IMR-90 (cell line): ENCODE measurements at regions not wholly inside any gene's neighbourhood (a gene's known extent, or its start where the extent isn't known, plus 50 kb on each side); places are given as distances from the start of the nearest gene placed in this dataset.

Experiments used
- ATAC-seq: fragments of 200-7000 bp; cut with Tn5 transposase; 2 replicates; pipeline ENCODE4 v1.9.1; 2020; ENCODE audit warnings: low read depth, mild to moderate bottlenecking, moderate library complexity
- BruUV-seq: library from RNA; stranded (reverse); fragments of 400-500 nt; replicated peaks from 2 replicates; lab custom pipeline; 2021; lab: Mats Ljungman, UMichigan
- CTCF ChIA-PET: fragments of 300-600 bp; formaldehyde crosslinking; extraction: SDS; loops from one replicate; lab custom pipeline; 2021; ENCODE audit warnings: antibody characterized with exemption; lab: Yijun Ruan, JAX
- POLR2A ChIA-PET: fragments of 300-600 bp; sonication (Branson Sonifier 250); formaldehyde crosslinking; loops from one replicate; lab custom pipeline; 2022; ENCODE audit warnings: antibody characterized with exemption; ENCODE audit not compliant: unreplicated experiment; lab: Charles Lee
- DNase-seq: peaks from one replicate; pipeline ENCODE4 v3.0.0; 2013
- H2AFZ ChIP-seq: replicated peaks from 2 replicates; pipeline ENCODE3; 2013; ENCODE audit warnings: low read length, mild to moderate bottlenecking; ENCODE audit not compliant: poor library complexity
- H2AK5ac ChIP-seq: 2 replicates; pipeline ENCODE4 v1.6.1; 2013; ENCODE audit warnings: low read depth, low read length, inconsistent platforms
- H2AK9ac ChIP-seq: replicated peaks from 2 replicates; pipeline ENCODE3; 2013; ENCODE audit warnings: mild to moderate bottlenecking, low read depth, low read length, moderate library complexity; ENCODE audit not compliant: poor library complexity
- H2BK120ac ChIP-seq: 2 replicates; pipeline ENCODE4 v1.6.1; 2013; ENCODE audit warnings: low read depth, low read length, inconsistent platforms
- H2BK15ac ChIP-seq: 3 replicates; pipeline ENCODE4 v1.6.1; 2013; ENCODE audit warnings: low read depth, low read length, inconsistent platforms
- H2BK20ac ChIP-seq: 2 replicates; pipeline ENCODE4 v1.6.1; 2013; ENCODE audit warnings: low read depth, mild to moderate bottlenecking, inconsistent platforms, low read length, moderate library complexity
- H2BK5ac ChIP-seq: 2 replicates; pipeline ENCODE4 v1.6.1; 2013; ENCODE audit warnings: mild to moderate bottlenecking, low read depth, low read length, inconsistent platforms; ENCODE audit not compliant: poor library complexity, severe bottlenecking
- H3K14ac ChIP-seq: replicated peaks from 2 replicates; pipeline ENCODE4 v1.6.1; 2013; ENCODE audit warnings: low read depth, low read length, inconsistent platforms
- H3K18ac ChIP-seq: 2 replicates; pipeline ENCODE4 v1.6.1; 2013; ENCODE audit warnings: low read depth, low read length, control low read depth
- H3K23ac ChIP-seq: 2 replicates; pipeline ENCODE4 v1.6.1; 2013; ENCODE audit warnings: low read depth, low read length, inconsistent platforms
- H3K27ac ChIP-seq: 2 replicates; pipeline ENCODE4 v1.5.1; 2013; ENCODE audit warnings: mild to moderate bottlenecking, control low read depth, low read length; ENCODE audit not compliant: insufficient read depth
- H3K27me3 ChIP-seq: 2 replicates; pipeline ENCODE4 v1.6.1; 2013; ENCODE audit warnings: low read length; ENCODE audit not compliant: control insufficient read depth, insufficient read depth
- H3K36me3 ChIP-seq: 2 replicates; pipeline ENCODE4 v1.6.1; 2013; ENCODE audit warnings: low read length, mixed read lengths; ENCODE audit not compliant: control insufficient read depth, insufficient read depth
- H3K4ac ChIP-seq: 2 replicates; pipeline ENCODE4 v1.6.1; 2013; ENCODE audit warnings: low read depth, low read length, inconsistent platforms
- H3K4me1 ChIP-seq: 2 replicates; pipeline ENCODE4 v1.6.1; 2013; ENCODE audit warnings: low read length, mixed read lengths; ENCODE audit not compliant: control insufficient read depth, insufficient read depth
- H3K4me2 ChIP-seq: 2 replicates; pipeline ENCODE4 v1.6.1; 2013; ENCODE audit warnings: low read depth, mild to moderate bottlenecking, control low read depth, low read length, moderate library complexity
- H3K4me3 ChIP-seq: 2 replicates; pipeline ENCODE4 v1.5.1; 2013; ENCODE audit warnings: low read depth, mild to moderate bottlenecking, control low read depth, low read length, moderate library complexity; ENCODE audit not compliant: insufficient read depth
- H3K56ac ChIP-seq: 2 replicates; pipeline ENCODE4 v1.6.1; 2013; ENCODE audit warnings: low read length, inconsistent platforms; ENCODE audit not compliant: insufficient read depth; ENCODE audit errors: extremely low read depth
- H3K79me1 ChIP-seq, 2 experiments: 2 replicates each; pipeline ENCODE4 v1.6.1; 2013; ENCODE audit warnings: low read length in 2 of 2, inconsistent platforms in 1 of 2, low read depth in 1 of 2
- H3K9ac ChIP-seq: 2 replicates; pipeline ENCODE4 v1.6.1; 2013; ENCODE audit warnings: low read depth, low read length, control low read depth
- H3K9me1 ChIP-seq: 2 replicates; pipeline ENCODE4 v1.6.1; 2013; ENCODE audit warnings: low read length, inconsistent platforms; ENCODE audit not compliant: insufficient read depth
- H3K9me3 ChIP-seq: 2 replicates; pipeline ENCODE4 v1.6.1; 2013; ENCODE audit warnings: low read length; ENCODE audit not compliant: control insufficient read depth, insufficient read depth
- H4K20me1 ChIP-seq: 2 replicates; pipeline ENCODE4 v1.6.1; 2013; ENCODE audit warnings: low read length, inconsistent platforms; ENCODE audit not compliant: insufficient read depth
- H4K5ac ChIP-seq: 2 replicates; pipeline ENCODE4 v1.6.1; 2013; ENCODE audit warnings: mild to moderate bottlenecking, low read depth, low read length, control low read depth
- H4K8ac ChIP-seq, 2 experiments: 2 replicates each; pipeline ENCODE4 v1.6.1; 2013; ENCODE audit warnings: low read depth in 2 of 2, low read length in 2 of 2, control low read depth in 1 of 2, inconsistent platforms in 1 of 2
- H4K91ac ChIP-seq: 2 replicates; pipeline ENCODE4 v1.6.1; 2013; ENCODE audit warnings: low read depth, low read length, inconsistent platforms; ENCODE audit not compliant: insufficient read depth
- BHLHE40 ChIP-seq: fragments of 150-350 bp; IDR thresholded peaks from 2 replicates; pipeline ENCODE4 v1.6.1; 2016; ENCODE audit warnings: mild to moderate bottlenecking, low read depth, low read length
- CHD1 ChIP-seq: IDR thresholded peaks from 2 replicates; pipeline ENCODE4 v1.6.1; 2012; ENCODE audit warnings: low read depth, low read length, improper control_type of control experiment
- CTCF ChIP-seq: conservative IDR thresholded peaks from 2 replicates; pipeline ENCODE4 v1.5.1; 2012; ENCODE audit warnings: mild to moderate bottlenecking, low read depth, low read length, improper control_type of control experiment
- ELK1 ChIP-seq: fragments of 150-350 bp; IDR thresholded peaks from 2 replicates; pipeline ENCODE4 v1.6.1; 2016; ENCODE audit warnings: low read depth, mild to moderate bottlenecking, low read length, moderate library complexity, borderline replicate concordance
- MAFK ChIP-seq: IDR thresholded peaks from 2 replicates; pipeline ENCODE4 v1.6.1; 2012; ENCODE audit warnings: low read depth, low read length, improper control_type of control experiment
- MXI1 ChIP-seq: IDR thresholded peaks from 2 replicates; pipeline ENCODE4 v1.6.1; 2012; ENCODE audit warnings: low read depth, mild to moderate bottlenecking, low read length, moderate library complexity, borderline replicate concordance
- POLR2A ChIP-seq: IDR thresholded peaks from 2 replicates; pipeline ENCODE4 v1.6.1; 2012; ENCODE audit warnings: mild to moderate bottlenecking, low read depth, low read length
- RAD21 ChIP-seq: IDR thresholded peaks from 2 replicates; pipeline ENCODE4 v1.6.1; 2012; ENCODE audit warnings: low read length, improper control_type of control experiment
- WGBS, 2 experiments: methylation state at CpG; one replicate each; pipeline versions ENCODE4 v1.1.5 to v1.1.7; 2013; ENCODE audit warnings: missing lambda C conversion rate in 2 of 2; ENCODE audit not compliant: insufficient read length in 1 of 2; ENCODE audit errors: extremely low coverage in 2 of 2; 5-methylcytosine and 5-hydroxymethylcytosine counted together
- dilution Hi-C: fragments of 300-500 bp; cut with HindIII; formaldehyde crosslinking; loops from one replicate; pipeline ENCODE4 v1.14.3; 2018; ENCODE audit warnings: low sequenced_read_pairs; ENCODE audit not compliant: unreplicated experiment
- in situ Hi-C: fragments of 300-500 bp; cut with MboI; formaldehyde crosslinking; loops from 3 replicates; pipeline ENCODE4 v1.14.3; 2019; ENCODE audit warnings: low sequenced_read_pairs, inconsistent platforms, mixed read lengths
- intact Hi-C: fragments of 100-400 bp; cut with micrococcal nuclease; formaldehyde crosslinking; loops from 2 replicates; pipeline ENCODE4 v1.10.0; 2022
- TF ChIP-seq, protein P1 (sequence below): fragments of 150-350 bp; IDR thresholded peaks from 2 replicates; pipeline ENCODE4 v1.6.1; 2017; ENCODE audit warnings: mild to moderate bottlenecking, antibody characterized with exemption, low read length, low read depth

DNA sequence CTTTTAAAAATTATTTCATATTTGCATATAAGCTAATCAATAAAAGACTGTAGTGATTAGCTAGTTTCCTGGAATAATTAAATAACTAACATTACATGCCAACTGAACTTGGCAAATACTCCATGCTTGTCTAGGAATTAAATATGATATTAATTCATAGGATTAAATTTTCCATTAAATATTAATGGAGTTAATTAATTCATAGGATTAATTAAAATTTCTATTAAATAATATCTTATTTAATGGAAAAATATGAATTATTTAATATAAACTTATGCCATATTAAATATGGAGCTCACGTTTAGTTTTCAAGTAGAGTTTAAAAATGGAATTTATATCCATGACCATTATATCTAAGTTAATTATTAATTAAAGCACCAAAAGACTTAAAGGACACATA is 517.8 kb upstream of the DAB2 start:
- Histone ChIP-seq H3K9me1 (no peaks in the 10 kb centered on the region), H3K9me3 (no peaks in the 10 kb centered on the region), H3K23ac (no peak overlapping the region), H3K27me3 (no peaks in the 10 kb centered on the region), H3K9ac (no peak overlapping the region), H4K91ac (no peak overlapping the region), H2AFZ (no peak overlapping the region), H3K4me2 (no peak overlapping the region), H3K27ac (no peak overlapping the region), H2BK20ac (no peak overlapping the region), H3K4me1 (no peaks in the 10 kb centered on the region), H4K20me1 (no peaks in the 10 kb centered on the region), H3K4me3 (no peak overlapping the region), H2AK9ac (no peak overlapping the region), H3K79me1 (no peaks in the 10 kb centered on the region), H3K56ac (no peak overlapping the region), H2BK15ac (no peak overlapping the region), H2AK5ac (no peak overlapping the region), H3K4ac (no peak overlapping the region), H2BK5ac (no peak overlapping the region), H4K8ac (no peak overlapping the region), H3K14ac (no peak overlapping the region), H3K36me3 (no peaks in the 10 kb centered on the region), H4K5ac (no peak overlapping the region), H3K18ac (no peak overlapping the region), H2BK120ac (no peak overlapping the region)
- intact Hi-C loops (loop anchor here (10.0 kb wide), 1 partner anchor 358 kb away; no protein-coding TSS in a partner anchor), in situ Hi-C loops (loop anchor here (10.0 kb wide), 1 partner anchor 932 kb away; no protein-coding TSS in a partner anchor), dilution Hi-C loops (no loop called here)
- TF ChIP-seq BHLHE40 (no peak), ELK1 (no peak), MXI1 (no peak), CHD1 (no peak), CTCF (no peak), POLR2A (no peak), MAFK (no peak), RAD21 (no peak)
- TF ChIP-seq, protein P1, sequence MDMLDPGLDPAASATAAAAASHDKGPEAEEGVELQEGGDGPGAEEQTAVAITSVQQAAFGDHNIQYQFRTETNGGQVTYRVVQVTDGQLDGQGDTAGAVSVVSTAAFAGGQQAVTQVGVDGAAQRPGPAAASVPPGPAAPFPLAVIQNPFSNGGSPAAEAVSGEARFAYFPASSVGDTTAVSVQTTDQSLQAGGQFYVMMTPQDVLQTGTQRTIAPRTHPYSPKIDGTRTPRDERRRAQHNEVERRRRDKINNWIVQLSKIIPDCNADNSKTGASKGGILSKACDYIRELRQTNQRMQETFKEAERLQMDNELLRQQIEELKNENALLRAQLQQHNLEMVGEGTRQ = no peak
- no TSS peak for BruUV-seq
- WGBS, 2 experiments = no CpG with 5 or more reads among the region's 1 CpG
- CTCF ChIA-PET = interaction anchor here (1.2 kb wide), 1 partner anchor 337 kb away, joined by 3 read pairs; no protein-coding TSS in a partner anchor
- POLR2A ChIA-PET = no interaction called here
- DNase-seq = no peak
- no peak for ATAC-seq
